ENCODE measurements at regions not wholly inside any gene's neighbourhood (a gene's known extent, or its start where the extent isn't known, plus 50 kb on each side); places are given as distances from the start of the nearest gene placed in this dataset.
A peak's percentile ranks its signal among the peaks of the same experiment; 100 is the strongest.

DNA sequence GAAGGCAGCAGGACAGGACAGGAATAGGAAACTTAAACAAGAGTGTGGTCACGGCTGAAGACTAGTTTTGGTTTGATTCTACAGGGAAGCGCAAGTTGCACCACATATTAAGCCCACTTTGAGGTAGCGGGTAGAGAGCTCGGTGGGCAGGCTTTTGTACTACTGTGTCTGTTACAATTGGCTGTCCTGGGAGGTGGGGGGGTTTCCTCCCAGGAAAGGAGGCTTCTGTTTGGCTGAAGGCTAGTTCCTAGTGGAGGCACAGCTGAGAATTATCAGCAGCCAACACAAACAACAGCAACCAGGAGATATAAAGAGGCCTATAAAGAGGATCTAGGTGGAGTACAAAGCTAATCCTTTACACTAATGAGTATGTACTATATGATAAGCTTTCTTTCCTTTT, 62.7 kb downstream of the ZNF648 start:
- Histone ChIP-seq H3K79me2 (ENCODE audit: insufficient read depth, low read length) (no peaks in the 10 kb centered on the region), H2BK5ac (ENCODE audit: insufficient read length, low read length) (no peak overlapping the region), H3K56ac (ENCODE audit: insufficient read length, low read depth, low read length) (no peak overlapping the region), H3K9me3 (ENCODE audit: control insufficient read depth, low read depth, low read length) (no peaks in the 10 kb centered on the region), H2AFZ (ENCODE audit: low read length) (no peak overlapping the region), H3T11ph (ENCODE audit: low read length) (no peak overlapping the region), H3K4ac (ENCODE audit: low read depth, low read length) (no peak overlapping the region), H4K20me1 (ENCODE audit: control insufficient read depth, insufficient read depth, insufficient read length) (no peaks in the 10 kb centered on the region), H4K8ac (replicated peaks; ENCODE audit: insufficient read length, low read depth, low read length) (no peak overlapping the region), H3K14ac (ENCODE audit: insufficient read depth, low read length) (no peak overlapping the region), H4K5ac (ENCODE audit: insufficient read length, low read depth, low read length) (no peak overlapping the region), H3K18ac (ENCODE audit: insufficient read length, low read depth, low read length) (no peak overlapping the region), H3K79me1 (ENCODE audit: insufficient read depth, low read depth, low read length, poor library complexity, severe bottlenecking) (no peaks in the 10 kb centered on the region), H3K23me2 (ENCODE audit: insufficient read length, low read depth, low read length, poor library complexity, severe bottlenecking) (no peaks in the 10 kb centered on the region), H3K27ac (ENCODE audit: insufficient read length, low read depth, low read length) (no peak overlapping the region), H2BK20ac (ENCODE audit: low read depth, low read length, poor library complexity, severe bottlenecking) (no peak overlapping the region), H3K9ac (ENCODE audit: extremely low read depth, insufficient read length, low read length) (peak overlapping the region; percentile 10), H2AK5ac (ENCODE audit: insufficient read length, low read length) (no peak overlapping the region), H2BK12ac (ENCODE audit: insufficient read length, low read depth, low read length) (no peak overlapping the region), H2BK15ac (ENCODE audit: low read depth, low read length) (no peak overlapping the region), H4K91ac (ENCODE audit: insufficient read length, low read depth, low read length) (no peak overlapping the region), H2BK120ac (ENCODE audit: low read depth, low read length, poor library complexity, severe bottlenecking) (no peak overlapping the region), H3K4me1 (ENCODE audit: insufficient read depth, low read length) (no peaks in the 10 kb centered on the region; the same call in 1 of the 2 replicates), H3K27me3 (ENCODE audit: insufficient read depth, low read length) (no peaks in the 10 kb centered on the region), H3K4me2 (ENCODE audit: insufficient read depth, insufficient read length, low read length) (no peak overlapping the region), H3K23ac (ENCODE audit: insufficient read length, low read depth, low read length) (no peak overlapping the region)
- Mint-ChIP-seq H3K9me3 (no peaks in the 10 kb centered on the region), H3K4me3 (no peak overlapping the region), H3K27me3 (ENCODE audit: low read depth) (no peaks in the 10 kb centered on the region), H3K36me3 (ENCODE audit: insufficient read depth in 1 of 3, low read depth in 3 of 3) (no peaks in the 10 kb centered on the region), H3K27ac (no peak overlapping the region), H3K4me1 (peaks cover 21 to 25% of the 10 kb centered on the region in 2 experiments)
- DNase-seq: no peak
- TF ChIP-seq, protein P1, sequence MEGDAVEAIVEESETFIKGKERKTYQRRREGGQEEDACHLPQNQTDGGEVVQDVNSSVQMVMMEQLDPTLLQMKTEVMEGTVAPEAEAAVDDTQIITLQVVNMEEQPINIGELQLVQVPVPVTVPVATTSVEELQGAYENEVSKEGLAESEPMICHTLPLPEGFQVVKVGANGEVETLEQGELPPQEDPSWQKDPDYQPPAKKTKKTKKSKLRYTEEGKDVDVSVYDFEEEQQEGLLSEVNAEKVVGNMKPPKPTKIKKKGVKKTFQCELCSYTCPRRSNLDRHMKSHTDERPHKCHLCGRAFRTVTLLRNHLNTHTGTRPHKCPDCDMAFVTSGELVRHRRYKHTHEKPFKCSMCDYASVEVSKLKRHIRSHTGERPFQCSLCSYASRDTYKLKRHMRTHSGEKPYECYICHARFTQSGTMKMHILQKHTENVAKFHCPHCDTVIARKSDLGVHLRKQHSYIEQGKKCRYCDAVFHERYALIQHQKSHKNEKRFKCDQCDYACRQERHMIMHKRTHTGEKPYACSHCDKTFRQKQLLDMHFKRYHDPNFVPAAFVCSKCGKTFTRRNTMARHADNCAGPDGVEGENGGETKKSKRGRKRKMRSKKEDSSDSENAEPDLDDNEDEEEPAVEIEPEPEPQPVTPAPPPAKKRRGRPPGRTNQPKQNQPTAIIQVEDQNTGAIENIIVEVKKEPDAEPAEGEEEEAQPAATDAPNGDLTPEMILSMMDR (conservative IDR thresholded peaks at IDR 0.05): no peak
- no CpG with 5 or more reads among the region's 4 CpGs for WGBS (ENCODE audit: extremely low coverage, insufficient read length, low lambda C conversion rate)
